Panc1 (cell line): ENCODE measurements at regions not wholly inside any gene's neighbourhood (a gene's known extent, or its start where the extent isn't known, plus 50 kb on each side); places are given as distances from the start of the nearest gene placed in this dataset.

Experiments used
- ATAC-seq: fragments of 200-7000 bp; cut with Tn5 transposase; 2 replicates; pipeline ENCODE4 v1.9.1; 2020; ENCODE audit warnings: mild to moderate bottlenecking, moderate library complexity
- BruUV-seq: library from RNA; stranded (reverse); fragments of 400-500 nt; replicated peaks from 2 replicates; lab custom pipeline; 2021; lab: Mats Ljungman, UMichigan
- CTCF ChIA-PET: fragments of 300-600 bp; sonication (Branson Sonifier 250); formaldehyde crosslinking; loops from one replicate; lab custom pipeline; 2022; ENCODE audit warnings: antibody characterized with exemption; lab: Charles Lee
- POLR2A ChIA-PET: fragments of 300-600 bp; sonication (Branson Sonifier 250); formaldehyde crosslinking; loops from one replicate; lab custom pipeline; 2022; ENCODE audit warnings: antibody characterized with exemption; lab: Charles Lee
- DNase-seq: peaks from one replicate; pipeline ENCODE4 v3.0.0-alpha.2; 2010; ENCODE audit warnings: low read depth, low spot score
- H3K27ac ChIP-seq: 2 replicates; pipeline ENCODE4 v1.5.1; 2011; ENCODE audit warnings: mild to moderate bottlenecking, low read length, inconsistent platforms
- H3K27me3 ChIP-seq: fragments of 200-500 bp; sonication (Bioruptor generic); 2 replicates; pipeline ENCODE4 v1.6.0; 2014; ENCODE audit warnings: low read length, inconsistent platforms; ENCODE audit not compliant: control insufficient read depth, insufficient read depth
- H3K36me3 ChIP-seq: fragments of 200-500 bp; sonication (Bioruptor generic); 2 replicates; pipeline ENCODE4 v1.5.1; 2014; ENCODE audit warnings: inconsistent platforms, mild to moderate bottlenecking, low read length, moderate library complexity; ENCODE audit not compliant: control insufficient read depth, insufficient read depth
- H3K4me1 ChIP-seq: 2 replicates; pipeline ENCODE4 v1.5.1; 2011; ENCODE audit warnings: inconsistent platforms, mild to moderate bottlenecking, low read length, moderate library complexity; ENCODE audit not compliant: control insufficient read depth, insufficient read depth
- H3K4me3 ChIP-seq, 2 experiments: 2 replicates each; pipeline ENCODE4 v1.5.1; 2011 to 2012; ENCODE audit warnings: low read depth in 2 of 2, low read length in 2 of 2, mild to moderate bottlenecking in 2 of 2, inconsistent platforms in 1 of 2, moderate library complexity in 1 of 2
- H3K9me3 ChIP-seq: fragments of 200-500 bp; sonication (Bioruptor generic); 2 replicates; pipeline ENCODE4 v1.5.1; 2014; ENCODE audit warnings: low read depth, mild to moderate bottlenecking, inconsistent platforms, low read length, moderate library complexity; ENCODE audit not compliant: control insufficient read depth, insufficient read depth
- POLR2AphosphoS5 ChIP-seq: IDR thresholded peaks from 2 replicates; pipeline ENCODE4 v1.6.1; 2012; ENCODE audit warnings: mild to moderate bottlenecking, low read depth, low read length, moderate library complexity
- REST ChIP-seq, 2 experiments: IDR thresholded peaks; 2 replicates each; pipeline ENCODE4 v1.6.1; 2011 to 2012; ENCODE audit warnings: low read depth in 2 of 2, control low read depth in 1 of 2, low read length in 1 of 2, mild to moderate bottlenecking in 1 of 2, moderate library complexity in 1 of 2; ENCODE audit not compliant: insufficient read depth in 1 of 2
- SIN3A ChIP-seq: IDR thresholded peaks from 2 replicates; pipeline ENCODE4 v1.6.1; 2012; ENCODE audit warnings: low read depth, mild to moderate bottlenecking, low read length, moderate library complexity, borderline replicate concordance; ENCODE audit not compliant: insufficient read depth
- TCF7L2 ChIP-seq: IDR thresholded peaks from 2 replicates; pipeline ENCODE4 v1.6.1; 2011; ENCODE audit warnings: mild to moderate bottlenecking, low read depth, low read length, inconsistent platforms
- in situ Hi-C: cut with HindIII; loops from 2 replicates; pipeline ENCODE4 v1.10.0; 2016; ENCODE audit warnings: low sequenced_read_pairs, low pct_unique_long_range_greater_than_20kb
- intact Hi-C: fragments of 100-400 bp; cut with micrococcal nuclease; formaldehyde crosslinking; loops from one replicate; pipeline ENCODE4 v1.10.0; 2022; ENCODE audit not compliant: unreplicated experiment
- TF ChIP-seq, protein P1 (sequence below): fragments of 450-650 bp; IDR thresholded peaks from 2 replicates; pipeline ENCODE4 v1.5.1; 2017; ENCODE audit warnings: mild to moderate bottlenecking

DNA sequence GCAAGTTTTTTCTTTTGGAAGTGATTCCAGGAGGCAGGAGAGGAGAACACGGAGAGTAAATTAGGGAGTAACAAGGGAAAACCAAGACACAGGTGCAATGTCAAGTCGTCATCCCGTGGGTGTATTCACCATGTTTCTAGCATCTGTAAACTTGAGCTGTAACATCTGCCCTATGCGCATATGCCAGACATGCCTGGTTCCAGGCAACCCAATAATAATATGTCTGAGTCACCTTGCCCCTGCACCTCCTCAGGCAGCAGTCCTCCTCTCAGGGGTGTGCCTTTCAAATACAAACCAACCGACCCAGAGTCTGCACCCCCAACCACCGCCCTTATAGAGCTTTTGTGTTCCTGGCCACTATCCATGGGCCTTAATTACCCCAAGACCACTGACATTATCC is 107.0 kb upstream of the PDE1C start:
- no peak for ATAC-seq
- intact Hi-C loops = no loop called here
- POLR2A ChIA-PET = no interaction called here
- in situ Hi-C loops = no loop called here
- TF ChIP-seq, protein P1, sequence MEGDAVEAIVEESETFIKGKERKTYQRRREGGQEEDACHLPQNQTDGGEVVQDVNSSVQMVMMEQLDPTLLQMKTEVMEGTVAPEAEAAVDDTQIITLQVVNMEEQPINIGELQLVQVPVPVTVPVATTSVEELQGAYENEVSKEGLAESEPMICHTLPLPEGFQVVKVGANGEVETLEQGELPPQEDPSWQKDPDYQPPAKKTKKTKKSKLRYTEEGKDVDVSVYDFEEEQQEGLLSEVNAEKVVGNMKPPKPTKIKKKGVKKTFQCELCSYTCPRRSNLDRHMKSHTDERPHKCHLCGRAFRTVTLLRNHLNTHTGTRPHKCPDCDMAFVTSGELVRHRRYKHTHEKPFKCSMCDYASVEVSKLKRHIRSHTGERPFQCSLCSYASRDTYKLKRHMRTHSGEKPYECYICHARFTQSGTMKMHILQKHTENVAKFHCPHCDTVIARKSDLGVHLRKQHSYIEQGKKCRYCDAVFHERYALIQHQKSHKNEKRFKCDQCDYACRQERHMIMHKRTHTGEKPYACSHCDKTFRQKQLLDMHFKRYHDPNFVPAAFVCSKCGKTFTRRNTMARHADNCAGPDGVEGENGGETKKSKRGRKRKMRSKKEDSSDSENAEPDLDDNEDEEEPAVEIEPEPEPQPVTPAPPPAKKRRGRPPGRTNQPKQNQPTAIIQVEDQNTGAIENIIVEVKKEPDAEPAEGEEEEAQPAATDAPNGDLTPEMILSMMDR = no peak
- no peak for TF ChIP-seq TCF7L2
- TF ChIP-seq SIN3A = no peak
- no peak for TF ChIP-seq REST (IDR thresholded peaks at IDR 0.05; ENCODE audit: insufficient read depth in 1 of 2, low read depth in 2 of 2, low read length in 1 of 2)
- no peak for TF ChIP-seq POLR2AphosphoS5
- Histone ChIP-seq H3K27me3 (no peaks in the 10 kb centered on the region), H3K4me1 (no peaks in the 10 kb centered on the region), H3K27ac (no peak overlapping the region), H3K9me3 (no peaks in the 10 kb centered on the region), H3K36me3 (no peaks in the 10 kb centered on the region), H3K4me3 (no peak overlapping the region)
- CTCF ChIA-PET = no interaction called here
- DNase-seq = no peak
- BruUV-seq = no TSS peak

- Histone ChIP-seq H3K4me1 (no peaks in the 10 kb centered on the region), H3K4me3 (no peak overlapping the region), H3K36me3 (no peaks in the 10 kb centered on the region), H3K9me3 (no peaks in the 10 kb centered on the region), H3K27ac (no peak overlapping the region), H3K27me3 (no peaks in the 10 kb centered on the region)
- CTCF ChIA-PET = no interaction called here
- DNase-seq (no peak), ATAC-seq (no peak)
- TF ChIP-seq TCF7L2 (no peak), POLR2AphosphoS5 (no peak), REST (IDR thresholded peaks at IDR 0.05; ENCODE audit: insufficient read depth in 1 of 2, low read depth in 2 of 2, low read length in 1 of 2) (no peak), SIN3A (no peak)
- TF ChIP-seq, protein P1 = no peak
- in situ Hi-C loops (no loop called here), intact Hi-C loops (no loop called here)
- POLR2A ChIA-PET = no interaction called here
- no TSS peak for BruUV-seq
Measured at GRCh38 chr7:32175099-32175498, 104.9 kb upstream of the PDE1C start.
